ENCODE measurements at regions not wholly inside any gene's neighbourhood (a gene's known extent, or its start where the extent isn't known, plus 50 kb on each side); places are given as distances from the start of the nearest gene placed in this dataset.

DNA sequence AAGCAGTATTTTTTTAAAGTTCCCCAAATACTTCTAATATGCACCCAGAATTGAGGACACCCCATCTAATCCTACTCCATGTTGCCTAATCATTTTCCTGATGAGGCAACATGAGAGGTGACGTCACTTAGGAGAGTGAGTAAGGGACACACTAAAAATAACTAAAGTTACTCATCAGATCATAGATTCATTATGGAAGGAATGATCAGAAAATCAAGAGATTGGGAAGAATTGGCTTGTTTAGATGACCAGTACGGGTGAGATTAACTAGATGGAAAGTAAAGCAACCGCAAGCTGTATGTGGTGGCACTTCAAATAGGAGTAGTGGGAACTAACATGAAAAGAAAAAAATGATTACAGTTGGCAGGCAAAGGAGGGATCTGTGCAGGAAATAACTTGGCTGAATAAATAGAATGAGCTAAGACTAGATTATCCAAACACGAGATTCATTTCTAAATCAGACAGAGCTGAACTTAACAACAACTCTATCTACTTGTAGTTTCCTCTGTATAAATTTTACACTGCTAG lies 61.4 kb upstream of the CXADR start:
- Histone ChIP-seq H3K36me3 (ENCODE audit: low read depth) (no peaks in the 10 kb centered on the region), H3K4me3 (no peak overlapping the region), H3K4me1 (ENCODE audit: low read depth) (no peaks in the 10 kb centered on the region), H3K9me3 (no peaks in the 10 kb centered on the region)
- no peak for DNase-seq
- TF ChIP-seq, protein P1, sequence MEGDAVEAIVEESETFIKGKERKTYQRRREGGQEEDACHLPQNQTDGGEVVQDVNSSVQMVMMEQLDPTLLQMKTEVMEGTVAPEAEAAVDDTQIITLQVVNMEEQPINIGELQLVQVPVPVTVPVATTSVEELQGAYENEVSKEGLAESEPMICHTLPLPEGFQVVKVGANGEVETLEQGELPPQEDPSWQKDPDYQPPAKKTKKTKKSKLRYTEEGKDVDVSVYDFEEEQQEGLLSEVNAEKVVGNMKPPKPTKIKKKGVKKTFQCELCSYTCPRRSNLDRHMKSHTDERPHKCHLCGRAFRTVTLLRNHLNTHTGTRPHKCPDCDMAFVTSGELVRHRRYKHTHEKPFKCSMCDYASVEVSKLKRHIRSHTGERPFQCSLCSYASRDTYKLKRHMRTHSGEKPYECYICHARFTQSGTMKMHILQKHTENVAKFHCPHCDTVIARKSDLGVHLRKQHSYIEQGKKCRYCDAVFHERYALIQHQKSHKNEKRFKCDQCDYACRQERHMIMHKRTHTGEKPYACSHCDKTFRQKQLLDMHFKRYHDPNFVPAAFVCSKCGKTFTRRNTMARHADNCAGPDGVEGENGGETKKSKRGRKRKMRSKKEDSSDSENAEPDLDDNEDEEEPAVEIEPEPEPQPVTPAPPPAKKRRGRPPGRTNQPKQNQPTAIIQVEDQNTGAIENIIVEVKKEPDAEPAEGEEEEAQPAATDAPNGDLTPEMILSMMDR (IDR thresholded peaks at IDR 0.05), result no peak
- peak; percentile 59 for ATAC-seq
- intact Hi-C loops (cut with DNase I, micrococcal nuclease), result no loop called here

DNA sequence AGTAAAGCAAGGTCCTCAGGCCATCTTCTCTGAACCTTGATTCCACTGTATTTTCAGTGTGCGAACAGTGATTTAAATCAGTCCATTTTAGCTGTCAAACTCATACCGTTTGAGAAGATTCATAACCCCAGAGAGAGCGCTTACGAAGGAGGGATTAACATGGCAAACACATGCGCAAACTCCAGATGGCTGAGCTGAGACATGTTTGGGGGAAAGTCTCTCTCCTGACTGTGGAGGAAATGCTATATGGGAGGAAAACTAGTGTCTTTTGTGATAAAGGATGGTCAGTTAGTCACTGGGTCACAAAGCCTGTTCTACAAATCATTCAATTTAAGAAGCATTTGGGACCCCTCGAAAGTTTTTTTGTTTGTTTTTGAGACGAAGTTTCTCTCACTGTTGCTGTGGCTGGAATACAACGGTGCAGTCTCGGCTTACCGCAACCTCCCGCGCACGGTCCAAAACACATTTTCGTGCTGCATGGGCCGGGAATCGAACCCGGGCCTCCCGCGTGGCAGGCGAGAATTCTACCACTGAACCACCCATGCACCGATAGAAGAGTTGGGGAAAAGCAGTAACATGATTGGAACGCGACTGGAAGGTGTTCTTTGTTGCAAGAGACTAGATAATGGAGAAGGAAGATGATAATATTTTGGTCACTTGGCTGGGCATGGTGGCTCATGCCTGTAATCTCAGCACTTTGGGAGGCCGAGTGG lies 58.4 kb upstream of the CXADR start:
- intact Hi-C loops (cut with DNase I, micrococcal nuclease), result no loop called here
- TF ChIP-seq, protein P1 (IDR thresholded peaks at IDR 0.05), result no peak
- Histone ChIP-seq H3K9me3 (no peaks in the 10 kb centered on the region), H3K4me3 (no peak overlapping the region), H3K36me3 (ENCODE audit: low read depth) (no peaks in the 10 kb centered on the region), H3K4me1 (ENCODE audit: low read depth) (no peaks in the 10 kb centered on the region)
- no peak for DNase-seq
- ATAC-seq, result no peak

DNA sequence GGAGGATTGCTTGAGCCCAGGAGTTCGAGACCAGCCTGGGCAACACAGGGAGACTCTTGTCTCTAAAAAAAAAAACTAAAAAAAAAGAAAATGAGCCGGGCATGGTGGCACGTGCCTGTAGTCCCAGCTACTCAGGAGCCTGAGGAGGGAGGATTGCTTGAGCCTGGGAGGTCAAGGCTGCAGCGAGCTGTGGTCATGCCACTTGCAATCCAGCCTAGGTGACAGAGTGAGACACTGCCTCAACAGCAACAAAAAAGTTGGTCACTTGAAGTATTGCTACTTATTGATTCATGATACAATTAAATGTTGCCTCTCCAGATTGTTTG lies 57.9 kb upstream of the CXADR start:
- H3K4me3 ChIP-seq, result no peak overlapping the region
- no peaks in the 10 kb centered on the region for H3K36me3 ChIP-seq (ENCODE audit: low read depth)
- H3K4me1 ChIP-seq (ENCODE audit: low read depth), result no peaks in the 10 kb centered on the region
- ATAC-seq, result no peak
- TF ChIP-seq, protein P1 (IDR thresholded peaks at IDR 0.05), result no peak
- intact Hi-C loops (cut with DNase I, micrococcal nuclease), result no loop called here
- H3K9me3 ChIP-seq, result no peaks in the 10 kb centered on the region
- no peak for DNase-seq

DNA sequence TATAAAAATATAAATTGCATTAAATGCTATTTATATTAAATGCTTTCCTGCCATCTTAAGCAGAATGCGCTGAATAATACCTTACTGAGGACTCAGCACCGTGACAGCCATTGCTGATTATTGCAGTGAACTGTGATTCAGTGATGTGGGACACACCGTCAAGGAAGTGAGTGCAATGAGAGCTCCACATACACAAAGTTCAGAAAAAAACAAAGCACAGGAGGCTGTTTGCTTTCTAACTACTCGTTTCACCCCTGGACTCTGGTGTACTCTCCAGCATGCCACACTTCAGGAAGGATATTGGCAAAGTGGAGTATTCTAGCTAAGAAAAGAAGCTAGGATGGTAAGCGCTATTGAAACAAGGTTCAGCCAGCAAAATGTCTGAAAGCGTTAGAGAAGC lies 57.4 kb upstream of the CXADR start:
- no peak overlapping the region for H3K4me3 ChIP-seq
- no peaks in the 10 kb centered on the region for H3K9me3 ChIP-seq
- H3K4me1 ChIP-seq (ENCODE audit: low read depth), result no peaks in the 10 kb centered on the region
- DNase-seq (no peak), ATAC-seq (peak; percentile 83)
- TF ChIP-seq, protein P1 (IDR thresholded peaks at IDR 0.05), result no peak
- H3K36me3 ChIP-seq (ENCODE audit: low read depth), result no peaks in the 10 kb centered on the region
- intact Hi-C loops (cut with DNase I, micrococcal nuclease), result no loop called here

DNA sequence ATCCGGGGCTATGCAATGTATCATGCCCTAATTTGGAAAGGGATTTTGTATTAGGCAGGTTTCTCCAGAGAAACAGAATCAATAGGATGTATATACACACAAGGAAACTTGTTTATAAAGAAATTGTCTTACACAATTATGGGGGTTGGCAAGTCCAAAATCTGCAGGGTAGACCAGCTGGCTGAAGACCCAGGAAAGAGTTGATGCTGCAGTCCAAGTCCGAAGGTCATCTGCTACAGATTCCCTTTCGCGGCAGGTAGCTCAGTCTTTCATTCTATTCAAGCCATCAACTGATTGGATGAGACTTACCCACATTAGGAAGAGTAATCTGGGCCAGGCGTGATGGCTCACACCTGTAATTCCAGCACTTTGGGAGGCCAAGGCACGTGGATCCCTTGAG lies 54.6 kb upstream of the CXADR start:
- H3K4me1 ChIP-seq (ENCODE audit: low read depth), result no peaks in the 10 kb centered on the region
- TF ChIP-seq, protein P1 (IDR thresholded peaks at IDR 0.05), result no peak
- H3K4me3 ChIP-seq, result no peak overlapping the region
- H3K9me3 ChIP-seq, result no peaks in the 10 kb centered on the region
- DNase-seq, result no peak
- no peaks in the 10 kb centered on the region for H3K36me3 ChIP-seq (ENCODE audit: low read depth)
- ATAC-seq, result no peak
- intact Hi-C loops (cut with DNase I, micrococcal nuclease), result no loop called here

DNA sequence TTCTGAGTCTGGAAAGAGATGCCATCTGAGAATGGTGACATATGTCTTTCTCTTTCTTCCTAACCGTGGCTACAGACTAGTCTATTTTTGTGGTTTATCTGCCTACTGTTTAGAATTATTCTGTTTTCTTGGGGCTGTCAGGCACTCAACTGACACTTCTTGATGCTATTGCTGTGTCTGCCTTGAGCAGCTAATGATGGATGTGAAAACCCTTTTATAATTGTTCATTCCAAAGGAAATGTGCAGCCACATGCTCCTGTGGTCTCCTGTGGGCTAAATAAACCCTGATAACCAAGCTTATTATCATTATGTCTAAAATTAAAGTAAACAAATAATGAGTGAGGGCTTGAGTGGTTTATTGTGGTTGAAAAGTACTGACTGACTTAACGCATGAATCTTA lies 52.7 kb upstream of the CXADR start:
- DNase-seq, result no peak
- Histone ChIP-seq H3K4me1 (ENCODE audit: low read depth) (no peaks in the 10 kb centered on the region), H3K9me3 (no peaks in the 10 kb centered on the region), H3K4me3 (no peak overlapping the region), H3K36me3 (ENCODE audit: low read depth) (no peaks in the 10 kb centered on the region)
- intact Hi-C loops (cut with DNase I, micrococcal nuclease), result no loop called here
- no peak for ATAC-seq
- TF ChIP-seq, protein P1 (IDR thresholded peaks at IDR 0.05), result no peak

All from mucosa of descending colon (tissue), 3 donors.